GM19025 (cell line): ENCODE measurements at regions not wholly inside any gene's neighbourhood (a gene's known extent, or its start where the extent isn't known, plus 50 kb on each side); places are given as distances from the start of the nearest gene placed in this dataset.
"Not testable (repeated sequence)": the region's sequence is repeated elsewhere in the genome, so short reads cannot be mapped to it uniquely, and the experiment has no call there.

Source experiments
- ATAC-seq: cut with Tn5 transposase; IDR thresholded peaks from one replicate; pipeline ENCODE4 v1.9.1; 2021; ENCODE audit warnings: mild to moderate bottlenecking, low read depth, moderate library complexity; ENCODE audit not compliant: unreplicated experiment

- no peak for ATAC-seq
Measured at GRCh38 chr22:48920776-48921241, 906.9 kb downstream of the BRD1 start.

- no peak for ATAC-seq
Measured at GRCh38 chr22:48919851-48920589, 907.7 kb downstream of the BRD1 start.

GRCh38 chr22:48919187-48919590, 908.5 kb downstream of the BRD1 start:
- no peak for ATAC-seq

- ATAC-seq = no peak
Measured at GRCh38 chr22:48918585-48919186, 909.0 kb downstream of the BRD1 start.

- ATAC-seq = not testable (repeated sequence)
Measured at GRCh38 chr22:48912356-48913066, 915.2 kb downstream of the BRD1 start.

GRCh38 chr22:48911647-48912046, 916.0 kb downstream of the BRD1 start:
- ATAC-seq = not testable (repeated sequence)

GRCh38 chr22:48911067-48911466, 916.6 kb downstream of the BRD1 start:
- ATAC-seq = not testable (repeated sequence)

- no peak for ATAC-seq
Measured at GRCh38 chr22:48908547-48908946, 919.1 kb downstream of the BRD1 start.

GRCh38 chr22:48907591-48907990, 920.1 kb downstream of the BRD1 start:
- ATAC-seq = no peak

- no peak for ATAC-seq
Measured at GRCh38 chr22:48906216-48906835, 921.3 kb downstream of the BRD1 start.

- ATAC-seq = no peak
Measured at GRCh38 chr22:48905206-48905975, 922.3 kb downstream of the BRD1 start.

- ATAC-seq = no peak
Measured at GRCh38 chr22:48902983-48903650, 924.6 kb downstream of the BRD1 start.

- ATAC-seq = no peak
Measured at GRCh38 chr22:48902001-48902869, 925.4 kb downstream of the BRD1 start.

GRCh38 chr22:48901324-48901723, 926.3 kb downstream of the BRD1 start:
- no peak for ATAC-seq

GRCh38 chr22:48900626-48901025, 927.0 kb downstream of the BRD1 start:
- ATAC-seq = no peak

GRCh38 chr22:48900327-48900597, 927.4 kb downstream of the BRD1 start:
- ATAC-seq = no peak

- no peak for ATAC-seq
Measured at GRCh38 chr22:48899523-48900326, 927.9 kb downstream of the BRD1 start.

GRCh38 chr22:48898524-48899250, 929.0 kb downstream of the BRD1 start:
- ATAC-seq = no peak
